AG04450 (cell line): ENCODE measurements at regions not wholly inside any gene's neighbourhood (a gene's known extent, or its start where the extent isn't known, plus 50 kb on each side); places are given as distances from the start of the nearest gene placed in this dataset.
"Not testable (repeated sequence)": the region's sequence is repeated elsewhere in the genome, so short reads cannot be mapped to it uniquely, and the experiment has no call there.

Experiments used
- CTCF ChIA-PET: fragments of 300-600, 350-600 bp; formaldehyde crosslinking; extraction: SDS; loops from one replicate; lab custom pipeline; 2022; ENCODE audit warnings: antibody characterized with exemption, inconsistent platforms; lab: Charles Lee
- POLR2A ChIA-PET: fragments of 350-600 bp; formaldehyde crosslinking; extraction: SDS; loops from one replicate; lab custom pipeline; 2021; ENCODE audit warnings: antibody characterized with exemption, inconsistent platforms; lab: Yijun Ruan, JAX
- DNase-seq: peaks from one replicate; pipeline ENCODE4 v3.0.0-alpha.2; 2011; ENCODE audit warnings: low read depth, low spot score
- H3K27ac ChIP-seq: one replicate; pipeline ENCODE4 v1.5.1; 2012; ENCODE audit warnings: low read depth, low read length, control low read depth
- H3K27me3 ChIP-seq: one replicate; pipeline ENCODE4 v1.6.0; 2012; ENCODE audit warnings: low read length; ENCODE audit not compliant: control insufficient read depth, insufficient read depth
- H3K4me3 ChIP-seq: 2 replicates; pipeline ENCODE4 v1.5.1; 2011; ENCODE audit warnings: mild to moderate bottlenecking, low read depth, low read length, control low read depth
- H3K9me3 ChIP-seq: 2 replicates; pipeline ENCODE4 v1.5.1; 2012; ENCODE audit warnings: low read length; ENCODE audit not compliant: control insufficient read depth, insufficient read depth
- CTCF ChIP-seq: IDR thresholded peaks from 2 replicates; pipeline ENCODE4 v1.5.1; 2011; ENCODE audit warnings: low read depth, low read length, control low read depth, inconsistent platforms

DNA sequence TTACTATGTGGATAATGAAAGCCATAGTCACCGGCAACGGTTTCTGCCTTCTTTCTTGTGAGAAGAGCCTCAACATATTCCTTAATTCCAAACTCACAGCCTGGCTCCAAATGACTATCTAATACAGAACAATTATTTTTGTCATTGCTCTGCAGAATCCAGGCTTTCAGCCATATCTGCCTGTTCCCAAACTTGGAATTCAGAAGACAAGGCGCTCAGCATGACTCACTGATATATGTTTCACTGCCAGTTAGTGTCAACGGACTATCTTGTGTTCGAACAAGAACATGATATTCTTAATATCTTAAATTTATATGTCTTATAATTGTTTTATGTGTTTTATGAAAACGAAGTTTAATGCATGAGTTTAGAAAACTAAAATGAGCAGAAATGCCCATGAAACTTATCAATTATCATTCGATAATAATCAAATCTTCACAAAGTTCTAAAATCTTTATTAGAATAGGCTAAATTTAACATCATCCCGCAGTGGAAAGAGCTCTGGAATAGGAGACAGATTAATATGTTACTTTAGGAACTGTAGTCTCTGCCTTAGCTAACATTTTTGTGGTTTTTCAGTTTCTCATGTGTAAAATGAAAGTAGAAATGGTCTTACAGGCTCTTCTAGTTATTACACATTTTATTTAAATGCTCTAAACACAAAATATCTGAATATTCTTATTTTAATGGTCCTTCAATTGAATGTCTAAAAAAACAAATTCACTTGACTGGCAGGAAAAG is 669.3 kb upstream of the GJE1 start:
- Histone ChIP-seq H3K4me3 (no peak overlapping the region), H3K27me3 (no peaks in the 10 kb centered on the region), H3K27ac (no peak overlapping the region), H3K9me3 (no peaks in the 10 kb centered on the region)
- CTCF ChIA-PET = no interaction called here
- POLR2A ChIA-PET = no interaction called here
- no peak for DNase-seq
- TF ChIP-seq CTCF = no peak

DNA sequence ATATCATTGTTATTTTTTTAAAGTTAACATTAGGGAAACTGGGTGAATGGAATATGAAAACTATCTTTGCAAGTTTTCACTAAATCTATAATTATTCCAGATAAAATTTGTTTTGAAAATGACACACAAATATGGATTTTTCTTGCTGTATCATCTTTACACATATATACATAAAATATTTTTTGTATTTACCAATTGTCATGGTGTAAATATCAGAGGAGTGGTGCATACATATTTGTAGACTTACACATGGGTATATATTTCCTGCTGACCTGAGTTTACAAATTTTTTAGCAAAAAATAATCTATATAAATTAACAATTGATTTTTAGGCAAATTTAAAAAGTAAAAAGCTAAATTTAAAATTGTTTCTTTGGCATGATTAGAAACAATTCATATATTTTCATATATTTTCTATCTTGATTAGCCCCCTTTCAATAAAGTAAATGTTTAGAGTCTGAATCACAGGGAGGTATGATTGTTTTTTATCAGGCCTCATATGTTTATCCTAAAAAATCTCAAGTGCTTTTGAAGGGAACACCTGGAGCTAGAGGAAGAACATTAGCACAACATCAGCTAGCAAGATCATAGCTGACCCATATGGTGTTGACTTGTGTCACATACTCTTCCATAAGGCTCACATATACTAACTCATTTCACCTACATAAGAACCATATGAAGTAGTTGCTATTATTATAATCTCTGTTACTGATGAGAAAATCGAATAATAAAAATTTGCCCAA is 671.8 kb upstream of the GJE1 start:
- Histone ChIP-seq H3K4me3 (no peak overlapping the region), H3K9me3 (no peaks in the 10 kb centered on the region), H3K27ac (no peak overlapping the region), H3K27me3 (no peaks in the 10 kb centered on the region)
- CTCF ChIA-PET = no interaction called here
- POLR2A ChIA-PET = no interaction called here
- DNase-seq = no peak
- no peak for TF ChIP-seq CTCF

- H3K27ac ChIP-seq, H3K9me3 ChIP-seq, POLR2A ChIA-PET, H3K27me3 ChIP-seq, DNase-seq, H3K4me3 ChIP-seq, CTCF ChIA-PET: not testable (repeated sequence)
Measured at GRCh38 chr6:141460245-141460644, 672.5 kb upstream of the GJE1 start.

DNA sequence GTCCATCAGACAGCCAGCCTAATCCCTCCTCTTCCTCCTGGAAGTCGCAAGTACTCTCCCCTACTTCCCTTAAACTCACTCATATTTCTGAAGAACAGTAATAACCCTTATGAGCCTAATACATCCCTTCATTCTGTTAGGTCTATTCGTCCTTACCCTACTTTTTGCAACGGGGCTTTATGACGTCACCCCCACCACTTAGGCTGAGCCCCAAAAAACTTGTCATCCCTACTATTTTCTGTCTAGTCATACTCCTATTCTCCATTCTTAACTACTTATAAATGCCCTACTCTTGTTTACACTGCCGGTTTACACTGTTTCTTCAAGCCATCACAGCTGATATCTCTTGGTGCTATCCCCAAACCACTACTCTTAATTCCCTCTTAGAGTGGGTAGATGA is 674.7 kb upstream of the GJE1 start:
- H3K9me3 ChIP-seq, CTCF ChIA-PET, H3K4me3 ChIP-seq, H3K27ac ChIP-seq, H3K27me3 ChIP-seq, POLR2A ChIA-PET, DNase-seq: not testable (repeated sequence)

- CTCF ChIA-PET = interaction anchor here (0.5 to 1.4 kb wide), 2 partner anchors 17 to 1003 kb away, joined by 3 read pairs; no protein-coding TSS in a partner anchor
Measured at GRCh38 chr6:141452354-141452686, 680.4 kb upstream of the GJE1 start.

More at GRCh38 chr6:141452354-141452686, 680.4 kb upstream of the GJE1 start:
- Histone ChIP-seq H3K27ac (no peak overlapping the region), H3K4me3 (no peak overlapping the region), H3K9me3 (no peaks in the 10 kb centered on the region), H3K27me3 (no peaks in the 10 kb centered on the region)
- DNase-seq = no peak
- no peak for TF ChIP-seq CTCF
- POLR2A ChIA-PET = interaction anchor here (0.7 kb wide), 1 partner anchor 31 kb away, joined by 4 read pairs; no protein-coding TSS in a partner anchor
